NCI-H1930 (cell line): ENCODE measurements at regions not wholly inside any gene's neighbourhood (a gene's known extent, or its start where the extent isn't known, plus 50 kb on each side); places are given as distances from the start of the nearest gene placed in this dataset.
"Not testable (repeated sequence)": the region's sequence is repeated elsewhere in the genome, so short reads cannot be mapped to it uniquely, and the experiment has no call there.

Source experiments
- DNase-seq, 2 experiments: peaks; one replicate each; lab custom pipeline; 2025; lab: John Stamatoyannopoulos, UW

- DNase-seq = not testable (repeated sequence)
Measured at GRCh38 chr7:32816409-32816948, 75.1 kb downstream of the KBTBD2 start.

- DNase-seq = not testable (repeated sequence)
Measured at GRCh38 chr7:32814779-32815178, 76.8 kb downstream of the KBTBD2 start.

- no peak for DNase-seq
Measured at GRCh38 chr7:32809871-32810270, 81.7 kb downstream of the KBTBD2 start.

DNA sequence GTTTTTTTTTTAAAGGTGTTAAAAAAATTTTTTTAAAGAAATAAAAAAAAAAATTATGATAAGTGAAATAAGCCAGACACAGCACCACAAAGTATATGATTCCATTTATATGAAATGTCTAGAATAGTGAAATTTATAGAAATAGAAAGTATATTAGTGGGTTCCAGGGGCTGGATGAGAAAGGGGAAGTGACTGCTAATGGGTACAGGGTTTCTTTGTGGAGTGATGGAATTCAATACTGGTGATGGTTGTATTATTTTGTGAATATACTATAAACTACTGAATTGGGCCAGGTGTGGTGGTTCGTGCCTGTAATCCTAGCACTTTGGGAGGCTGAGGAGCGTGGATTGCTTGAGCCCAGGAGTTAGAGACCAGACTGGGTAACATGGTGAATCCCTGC lies 82.2 kb downstream of the KBTBD2 start:
- no peak for DNase-seq

- no peak for DNase-seq
Measured at GRCh38 chr7:32803406-32804141, 88.0 kb downstream of the KBTBD2 start.

DNA sequence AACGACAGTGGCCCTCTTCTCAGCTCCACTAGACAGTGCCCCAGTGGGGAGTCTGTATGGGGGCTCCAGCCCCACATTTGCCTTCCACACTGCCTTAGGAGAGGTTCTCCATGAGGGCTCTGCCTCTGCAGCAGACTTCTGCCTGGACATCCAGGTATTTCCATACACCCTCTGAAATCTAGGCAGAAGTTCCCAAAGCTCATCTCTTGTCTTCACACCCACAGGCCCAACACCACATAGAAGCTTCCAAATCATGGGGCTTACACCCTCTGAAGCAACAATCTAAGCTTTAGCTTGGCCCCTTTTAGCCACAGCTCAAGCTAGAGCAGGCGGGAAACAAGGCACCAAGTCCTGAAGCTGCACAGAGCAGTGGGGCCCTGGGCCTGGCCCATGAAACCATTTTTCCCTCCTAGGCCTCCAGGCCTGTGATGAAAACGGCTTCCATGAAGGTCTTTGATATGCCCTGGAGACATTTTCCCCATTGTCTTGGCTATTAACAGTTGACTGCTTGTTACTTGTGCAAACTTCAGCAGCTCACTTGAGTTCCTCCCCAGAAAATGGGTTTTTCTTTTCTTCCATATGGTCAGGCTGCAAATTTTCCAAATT lies 89.2 kb downstream of the KBTBD2 start:
- no peak for DNase-seq

GRCh38 chr7:32793053-32793452 lies 98.5 kb downstream of the KBTBD2 start:
- DNase-seq = not testable (repeated sequence)

GRCh38 chr7:32790766-32791430 lies 100.7 kb downstream of the KBTBD2 start:
- not testable (repeated sequence) for DNase-seq

DNA sequence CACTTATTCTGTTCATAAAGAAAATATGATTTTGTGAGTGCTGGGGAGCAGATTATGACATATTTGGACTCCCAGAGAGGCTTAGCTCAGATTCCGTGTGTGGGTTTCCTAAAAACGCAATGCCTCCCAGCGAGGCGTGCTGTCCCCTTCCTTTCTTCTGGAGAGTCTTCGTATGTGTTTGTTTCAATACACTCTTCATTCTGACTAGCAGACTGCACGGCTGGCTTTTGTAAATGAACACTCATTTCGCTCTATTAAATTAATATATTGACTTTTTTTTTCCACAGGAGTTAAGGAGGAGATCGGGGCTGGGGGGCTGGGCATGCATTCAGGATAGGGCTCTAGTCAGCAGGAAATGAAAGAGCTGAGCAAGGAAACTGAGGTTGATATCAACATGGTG lies 102.3 kb downstream of the KBTBD2 start:
- not testable (repeated sequence) for DNase-seq

- not testable (repeated sequence) for DNase-seq
Measured at GRCh38 chr7:32788174-32788573, 103.4 kb downstream of the KBTBD2 start.

DNA sequence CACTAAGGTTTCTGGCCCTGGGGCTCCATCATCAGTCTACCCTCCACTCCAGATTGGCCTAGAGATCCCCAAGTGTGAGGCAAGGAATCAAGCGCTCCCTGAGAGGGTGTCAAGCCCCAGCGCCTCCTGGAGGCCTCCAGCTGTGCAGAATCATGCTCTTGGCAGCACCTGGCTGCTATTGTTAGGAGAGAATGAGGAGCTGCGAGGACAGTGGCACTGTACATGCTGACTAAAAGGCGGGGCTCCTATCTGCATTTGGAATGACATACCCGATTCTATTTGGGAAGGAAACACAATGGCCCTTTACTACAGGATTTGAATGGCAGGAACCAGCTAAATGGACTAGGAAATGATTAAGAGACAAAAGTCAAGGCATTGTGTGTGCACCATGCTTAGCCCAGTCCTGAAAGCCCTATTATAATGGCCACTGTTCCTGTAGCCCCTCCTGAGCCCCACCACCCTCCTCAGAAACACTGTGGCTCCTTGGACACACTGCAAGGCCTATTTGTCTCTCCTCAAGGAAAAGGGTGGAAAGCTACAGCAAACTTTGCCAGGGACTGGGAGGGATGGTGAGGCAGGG lies 106.1 kb downstream of the KBTBD2 start:
- DNase-seq = peak in 1 of 2 experiments; percentile 32

GRCh38 chr7:32779895-32780294 lies 111.7 kb downstream of the KBTBD2 start:
- DNase-seq = not testable (repeated sequence)

- no peak for DNase-seq
Measured at GRCh38 chr7:32779167-32779566, 112.4 kb downstream of the KBTBD2 start.

- DNase-seq = not testable (repeated sequence)
Measured at GRCh38 chr7:32777041-32777666, 114.4 kb downstream of the KBTBD2 start.

DNA sequence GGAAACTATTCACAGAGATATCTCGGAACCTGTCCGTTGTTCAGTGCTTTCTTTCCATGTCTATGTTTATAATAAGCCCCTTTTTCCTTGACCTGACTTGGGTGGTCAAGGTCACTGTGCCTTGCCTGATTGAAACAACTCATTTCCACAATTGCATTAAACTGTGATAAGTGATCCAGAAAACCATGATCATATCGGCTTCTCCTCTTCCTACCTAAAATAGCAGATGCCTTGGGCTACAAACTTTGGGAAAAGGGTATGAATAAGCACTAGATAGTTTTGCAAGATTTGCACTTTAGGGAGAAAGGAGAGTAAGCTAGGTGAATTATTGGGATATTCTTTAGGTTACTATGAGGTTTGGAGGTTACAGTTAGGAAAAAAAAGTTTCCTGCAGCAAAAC lies 115.2 kb downstream of the KBTBD2 start:
- DNase-seq = not testable (repeated sequence)

GRCh38 chr7:32775809-32776208 lies 115.8 kb downstream of the KBTBD2 start:
- not testable (repeated sequence) for DNase-seq

- no peak for DNase-seq
Measured at GRCh38 chr7:32774541-32774951, 117.0 kb downstream of the KBTBD2 start.

DNA sequence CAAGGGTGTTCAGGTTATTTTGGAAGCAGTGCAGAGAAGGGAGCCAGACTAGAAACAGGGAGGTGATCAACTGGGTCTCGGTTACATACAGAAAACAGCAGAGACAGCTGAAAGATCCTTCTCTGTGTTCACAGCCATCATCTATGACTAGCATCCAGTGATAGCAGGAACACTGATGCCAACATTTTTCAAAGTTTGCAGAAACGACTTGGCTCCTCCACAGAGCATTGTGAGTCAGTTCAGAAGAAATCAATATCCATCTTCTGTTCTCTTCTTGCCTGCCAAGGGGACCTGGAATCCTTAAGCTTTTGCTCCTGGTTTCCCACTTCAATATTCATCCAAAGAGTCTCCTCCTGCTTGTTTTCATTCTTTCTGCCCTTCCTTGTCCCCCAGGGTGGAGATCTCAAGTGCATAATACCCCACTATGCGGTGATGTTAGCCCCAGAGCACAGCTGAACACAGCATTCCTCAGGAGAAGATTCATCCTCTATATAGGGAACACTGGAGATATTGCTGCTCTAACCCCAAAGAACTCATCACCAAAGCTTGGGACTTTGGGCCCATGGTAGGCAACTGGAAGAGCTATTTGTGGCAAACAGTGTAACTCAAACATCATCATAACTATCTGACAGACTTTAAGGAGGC lies 122.6 kb downstream of the KBTBD2 start:
- not testable (repeated sequence) for DNase-seq

- not testable (repeated sequence) for DNase-seq
Measured at GRCh38 chr7:32768338-32768737, 123.2 kb downstream of the KBTBD2 start.

DNA sequence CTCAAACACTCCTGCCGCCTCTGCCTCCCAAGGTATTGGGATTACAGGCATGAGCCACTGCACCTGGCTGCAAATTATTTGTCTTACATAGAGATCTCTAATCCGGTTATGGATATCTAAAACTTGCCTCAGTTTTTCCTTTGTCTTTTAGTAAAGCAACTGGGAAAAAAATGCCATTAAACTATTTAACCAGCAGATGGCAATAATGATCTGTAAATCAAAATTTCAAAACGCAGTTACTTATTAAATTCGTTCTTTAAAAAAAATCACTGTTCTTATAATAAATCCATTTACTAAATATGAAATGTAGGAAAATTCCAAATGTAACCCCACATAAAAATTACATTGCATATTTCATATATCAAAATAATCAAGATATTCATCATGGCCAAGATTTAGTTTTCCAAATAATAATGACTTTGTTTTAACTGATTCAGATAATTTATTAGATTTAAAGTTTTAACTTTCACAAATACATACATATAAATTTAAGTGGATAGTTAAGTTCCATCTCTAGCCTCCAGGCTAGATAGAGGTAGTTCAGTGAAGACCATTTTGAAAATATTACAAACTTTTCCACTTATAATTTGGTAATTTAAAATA lies 125.8 kb downstream of the KBTBD2 start:
- not testable (repeated sequence) for DNase-seq

DNA sequence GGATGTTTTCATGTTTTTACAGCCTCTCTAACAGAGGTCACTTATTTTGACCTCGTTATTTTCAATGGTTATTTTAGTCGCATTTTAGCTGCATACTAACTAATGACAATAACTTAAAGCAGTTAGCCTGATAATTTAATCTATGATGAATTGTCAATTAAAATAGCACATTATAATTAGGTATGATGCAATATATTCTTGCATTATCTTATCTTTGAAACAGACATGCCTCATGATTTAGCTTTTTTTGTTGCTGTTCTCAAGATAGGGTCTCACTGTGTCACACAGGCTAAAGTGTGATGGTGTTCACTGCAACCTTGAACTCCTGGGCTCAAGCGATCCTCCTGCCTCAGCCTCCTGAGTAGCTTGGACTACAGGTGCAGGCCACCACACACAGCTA lies 126.4 kb downstream of the KBTBD2 start:
- no peak for DNase-seq
